ENCODE measurements at regions not wholly inside any gene's neighbourhood (a gene's known extent, or its start where the extent isn't known, plus 50 kb on each side); places are given as distances from the start of the nearest gene placed in this dataset.

DNA sequence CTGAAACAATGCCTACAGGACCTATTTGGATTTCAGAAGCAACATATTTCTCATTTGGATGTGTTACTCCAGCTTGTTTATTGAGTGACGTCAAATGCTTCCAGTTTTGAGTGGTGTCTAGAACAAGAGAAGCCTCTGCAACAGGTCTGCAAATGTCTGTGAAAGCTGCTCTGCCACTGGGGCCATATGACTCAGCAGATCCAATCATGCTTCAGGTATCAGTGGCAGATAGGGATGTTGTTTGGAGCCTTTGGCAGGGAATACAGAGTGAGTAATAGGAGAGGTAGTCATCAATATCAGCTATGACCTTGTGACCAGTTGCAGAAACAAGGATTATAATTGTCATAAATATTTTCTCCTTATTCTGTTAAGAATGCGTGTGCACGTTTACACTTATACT is 141.1 kb upstream of the ZXDA start:
- DNase-seq, result no peak

GRCh38 chrX:58044130-58044529 is 133.9 kb upstream of the ZXDA start:
- DNase-seq, result no peak

GRCh38 chrX:58025979-58026378 is 115.7 kb upstream of the ZXDA start:
- DNase-seq, result peak in 2 of 5 experiments; percentile 11 to 27

DNA sequence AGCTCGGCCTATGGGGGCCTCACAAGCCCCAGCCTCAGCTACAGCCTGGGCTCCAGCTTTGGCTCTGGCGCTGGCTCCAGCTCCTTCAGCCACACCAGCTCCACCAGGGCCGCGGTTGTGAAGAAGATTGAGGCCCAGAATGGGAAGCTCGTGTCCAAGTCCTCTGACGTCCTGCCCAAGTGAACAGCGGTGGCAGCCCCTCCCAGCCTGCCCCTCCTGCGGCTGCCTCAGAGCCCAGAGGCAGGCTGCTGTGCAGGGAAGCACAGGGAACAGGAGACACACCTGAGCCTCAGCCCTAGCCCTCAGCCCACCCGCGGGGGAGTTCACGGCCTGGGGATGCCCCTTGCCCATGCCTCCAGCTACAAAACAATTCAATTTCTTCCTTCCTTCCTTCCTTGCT is 75.7 kb upstream of the ZXDA start:
- DNase-seq, result no peak

DNA sequence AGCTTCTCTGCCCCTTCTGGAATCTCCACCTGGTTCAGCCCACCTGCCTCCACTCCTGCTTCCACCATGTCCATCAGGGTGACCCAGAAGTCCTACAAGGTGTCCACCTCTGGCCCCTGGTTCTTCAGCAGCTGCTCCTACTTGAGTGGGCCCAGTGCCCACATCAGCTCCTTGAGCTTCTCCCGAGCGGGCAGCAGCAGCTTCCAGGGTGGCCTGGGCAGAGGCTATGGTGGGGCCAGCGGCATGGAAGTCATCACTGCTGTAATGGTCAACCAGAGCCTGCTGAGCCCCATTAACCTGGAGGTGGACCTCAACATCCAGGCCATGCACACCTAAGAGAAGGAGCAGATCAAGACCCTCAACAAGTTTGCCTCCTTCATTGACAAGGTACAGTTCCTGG is 74.4 kb upstream of the ZXDA start:
- DNase-seq, result no peak

DNA sequence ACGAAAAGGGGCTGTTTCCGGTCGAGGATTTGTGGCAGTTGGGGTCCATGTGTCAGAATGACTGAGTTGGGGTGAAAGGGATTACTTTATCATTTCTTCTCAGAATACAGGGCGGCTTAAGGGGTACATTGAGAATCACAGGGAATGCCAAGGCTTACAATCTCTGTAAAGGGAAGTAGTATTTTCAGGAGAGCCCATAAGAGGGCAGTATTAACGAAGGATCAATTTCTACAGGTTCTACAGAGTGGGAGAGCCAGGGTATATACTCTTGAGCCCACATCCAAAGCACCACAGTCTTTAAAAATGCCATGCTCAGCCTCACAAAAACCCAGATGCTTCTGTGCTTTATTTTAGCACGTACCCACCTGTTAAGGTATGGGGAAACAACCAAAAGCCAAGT is 67.7 kb upstream of the ZXDA start:
- DNase-seq, result no peak

- DNase-seq, result no peak
Measured at GRCh38 chrX:57964975-57965374, 54.7 kb upstream of the ZXDA start.
